Heart right ventricle (tissue), 16 donors: ENCODE measurements at regions not wholly inside any gene's neighbourhood (a gene's known extent, or its start where the extent isn't known, plus 50 kb on each side); places are given as distances from the start of the nearest gene placed in this dataset.

Experiments
- ATAC-seq, 8 donors: fragments of 200-7000 bp; cut with Tn5 transposase; one replicate each; pipeline ENCODE4 v1.9.1; 2020; ENCODE audit warnings: mild to moderate bottlenecking in 8 of 8, moderate library complexity in 8 of 8, moderate number of reproducible peaks in 1 of 8
- DNase-seq, 2 donors: peaks; one replicate each; pipeline ENCODE4 v3.0.0-alpha.2; 2020
- H3K27ac ChIP-seq, 10 donors: fragments of 200-600 bp; sonication (generic) in 2 of 10; one replicate each; pipeline versions ENCODE4 v1.5.0 to v1.8.0; 2020 to 2022; ENCODE audit warnings: mild to moderate bottlenecking in 3 of 10
- H3K27me3 ChIP-seq, 7 donors: fragments of 200-600 bp; one replicate each; pipeline ENCODE4 v1.8.0; 2021 to 2022; ENCODE audit warnings: mild to moderate bottlenecking in 2 of 7
- H3K36me3 ChIP-seq, 9 donors: fragments of 200-600 bp; sonication (generic) in 1 of 9; one replicate each; pipeline versions ENCODE4 v1.5.0 to v1.8.0; 2020 to 2022; ENCODE audit warnings: mild to moderate bottlenecking in 2 of 9
- H3K4me1 ChIP-seq, 9 donors: fragments of 200-600 bp; sonication (generic) in 1 of 9; one replicate each; pipeline versions ENCODE4 v1.5.0 to v1.8.0; 2020 to 2022; ENCODE audit warnings: mild to moderate bottlenecking in 4 of 9
- H3K4me3 ChIP-seq, 10 donors: fragments of 200-600 bp; sonication (generic) in 2 of 10; one replicate each; pipeline versions ENCODE4 v1.5.0 to v1.8.0; 2020 to 2022; ENCODE audit warnings: mild to moderate bottlenecking in 7 of 10, moderate library complexity in 2 of 10
- H3K9me3 ChIP-seq, 11 donors: fragments of 200-600 bp in 10 of 11; sonication (generic) in 2 of 11; one replicate each; pipeline versions ENCODE4 v1.5.0 to v1.8.0; 2013 to 2022; ENCODE audit warnings: mild to moderate bottlenecking in 2 of 11, control low read depth in 1 of 11, moderate library complexity in 1 of 11
- CTCF ChIP-seq, 9 donors: fragments of 200-600 bp; sonication (generic) in 2 of 9; IDR thresholded peaks; one replicate each; pipeline versions ENCODE4 v1.5.0 to v1.8.0; 2021 to 2022; ENCODE audit warnings: antibody characterized with exemption in 9 of 9, mild to moderate bottlenecking in 5 of 9, moderate library complexity in 1 of 9
- WGBS, 2 donors: extraction: QIAGEN DNeasy Blood & Tissue Kit; methylation state at CpG; one replicate each; pipeline ENCODE4 v1.1.7; 2013; ENCODE audit warnings: inconsistent platforms in 1 of 2; 5-methylcytosine and 5-hydroxymethylcytosine counted together
- intact Hi-C, 10 donors: fragments of 100-400 bp; cut with DNase I; formaldehyde crosslinking; loops; one replicate each; pipeline versions ENCODE4 v1.11.1 to v1.14.2; 2022
- donor health status: Arrhythmogenic right ventricular cardiomyopathy.
- donor health status: ischemic (EF 13 %, LVEDD 7.1; RV severe dilation, severe dysfunction).
- donor health status: healthy with polysubstance abuse.
- donor health status: DM: no; HTN: yes; CAD: no.
- donor health status: DM: no; HTN: no; CAD: no.
- donor health status: ischemic (EF 25% LVEDD 6.9; RV normal size, moderate dysfunction).
- donor health status: ischemic (EF 25% LVEDD 5.7; RV mildly dilated, moderate dysfunction).
- donor health status: healthy.
- donor health status: DM: yes; HTN: yes; CAD: no.
- donor health status: Ischemic cardiomyopathy.
- donor health status: ischemic (EF 35%, LVEDD 5.7; RV mildly dilated, moderate dysfunction).
- donor health status: nonischemic (EF 11% LVEDD 7.7; RV severe dilation, severe dysfunction).
- donor health status: DM: yes; HTN: yes; CAD: no.
- donor health status: PGD.
- donor health status: ischemic (EF 29% LVEDD 5.4; RV normal size, mild dysfunction).
- donor health status: nonischemic (EF 23%, LVEDD 6.1; RV moderate dilation, normal function).

- no peak for TF ChIP-seq CTCF (IDR thresholded peaks at IDR 0.05)
- ATAC-seq (no peak), DNase-seq (no peak)
- no peaks in the 10 kb centered on the region for H3K4me1 ChIP-seq
- H3K27me3 ChIP-seq, result no peaks in the 10 kb centered on the region
- H3K36me3 ChIP-seq, result no peaks in the 10 kb centered on the region
- 85 to 89% methylated on average over 6 of the region's 6 CpGs for WGBS, 2 donors
- H3K4me3 ChIP-seq, result no peak overlapping the region
- intact Hi-C loops, result no loop called here
- H3K9me3 ChIP-seq, result peaks cover 0 to 25% (median 0%) of the 10 kb centered on the region in 11 donors
- H3K27ac ChIP-seq, result no peak overlapping the region
Measured at GRCh38 chr10:52688899-52689298, 83.7 kb downstream of the MBL2 start.

GRCh38 chr10:52696232-52696631, 76.4 kb downstream of the MBL2 start:
- H3K4me1 ChIP-seq, result no peaks in the 10 kb centered on the region
- no peak for TF ChIP-seq CTCF (IDR thresholded peaks at IDR 0.05)
- ATAC-seq (no peak), DNase-seq (no peak)
- peaks cover 0 to 15% (median 0%) of the 10 kb centered on the region in 11 donors for H3K9me3 ChIP-seq
- WGBS, 2 donors, result 94 to 96% methylated on average over 6 of the region's 6 CpGs
- H3K27me3 ChIP-seq, result no peaks in the 10 kb centered on the region
- no peak overlapping the region for H3K4me3 ChIP-seq
- H3K27ac ChIP-seq, result no peak overlapping the region
- H3K36me3 ChIP-seq, result no peaks in the 10 kb centered on the region
- intact Hi-C loops, result no loop called here

- H3K36me3 ChIP-seq, result no peaks in the 10 kb centered on the region
- DNase-seq (no peak), ATAC-seq (no peak)
- no peak overlapping the region for H3K4me3 ChIP-seq
- no peaks in the 10 kb centered on the region for H3K27me3 ChIP-seq
- 72 to 80% methylated on average over 2 of the region's 2 CpGs for WGBS, 2 donors
- no peaks in the 10 kb centered on the region for H3K4me1 ChIP-seq
- TF ChIP-seq CTCF (IDR thresholded peaks at IDR 0.05), result no peak
- H3K9me3 ChIP-seq, result no peaks in the 10 kb centered on the region
- H3K27ac ChIP-seq, result no peak overlapping the region
- intact Hi-C loops, result no loop called here
Measured at GRCh38 chr10:52701647-52702046, 70.9 kb downstream of the MBL2 start.

GRCh38 chr10:52703451-52703850, 69.1 kb downstream of the MBL2 start:
- intact Hi-C loops, result no loop called here

More at GRCh38 chr10:52703451-52703850, 69.1 kb downstream of the MBL2 start:
- H3K36me3 ChIP-seq, result no peaks in the 10 kb centered on the region
- WGBS, 2 donors, result 71 to 76% methylated on average over 3 of the region's 3 CpGs
- ATAC-seq (no peak), DNase-seq (no peak)
- no peak for TF ChIP-seq CTCF (IDR thresholded peaks at IDR 0.05)
- H3K9me3 ChIP-seq, result no peaks in the 10 kb centered on the region
- no peaks in the 10 kb centered on the region for H3K4me1 ChIP-seq
- H3K27me3 ChIP-seq, result no peaks in the 10 kb centered on the region
- no peak overlapping the region for H3K27ac ChIP-seq
- no peak overlapping the region for H3K4me3 ChIP-seq
